Esophagus muscularis mucosa (tissue), 4 donors: ENCODE measurements at regions not wholly inside any gene's neighbourhood (a gene's known extent, or its start where the extent isn't known, plus 50 kb on each side); places are given as distances from the start of the nearest gene placed in this dataset.

Experiments used
- DNase-seq: peaks from one replicate; pipeline ENCODE4 v3.0.0-alpha.2; 2017; ENCODE audit errors: extremely low spot score
- H3K27ac ChIP-seq, 4 donors: fragments of 200-600 bp; sonication (generic); replicated peaks in 1 of 4; 1 replicate in 3 of 4; 2 replicates in 1 of 4; pipeline ENCODE4 v1.5.1; 2016 to 2019; ENCODE audit warnings: mild to moderate bottlenecking in 1 of 4
- H3K27me3 ChIP-seq, 4 donors: fragments of 200-600 bp; sonication (generic); one replicate each; pipeline versions ENCODE4 v1.5.1 to v1.6.0; 2016 to 2019
- H3K36me3 ChIP-seq, 4 donors: fragments of 200-600 bp; sonication (generic); one replicate each; pipeline ENCODE4 v1.5.1; 2016 to 2019
- H3K4me1 ChIP-seq, 4 donors: fragments of 200-600 bp; sonication (generic); one replicate each; pipeline ENCODE4 v1.5.1; 2016 to 2019
- H3K4me3 ChIP-seq, 4 donors: fragments of 200-600 bp; sonication (generic); 1 replicate in 2 of 4; 2 replicates in 2 of 4; pipeline ENCODE4 v1.5.1; 2016 to 2019; ENCODE audit warnings: mild to moderate bottlenecking in 4 of 4, moderate library complexity in 1 of 4
- H3K9me3 ChIP-seq, 4 donors: fragments of 200-600 bp; sonication (generic); 1 replicate in 3 of 4; 2 replicates in 1 of 4; pipeline ENCODE4 v1.5.1; 2016 to 2019
- EP300 ChIP-seq: sonication (generic); formaldehyde crosslinking; IDR thresholded peaks from one replicate; pipeline ENCODE4 v1.6.1; 2017; ENCODE audit warnings: antibody characterized with exemption
- POLR2A ChIP-seq: fragments of 450-650 bp; IDR thresholded peaks from one replicate; pipeline ENCODE4 v1.6.1; 2017; ENCODE audit warnings: antibody characterized with exemption, moderate library complexity, mild to moderate bottlenecking, low read depth
- POLR2AphosphoS5 ChIP-seq, 2 donors: sonication (generic); formaldehyde crosslinking; IDR thresholded peaks; one replicate each; pipeline ENCODE4 v1.6.1; 2017; ENCODE audit warnings: antibody characterized with exemption in 2 of 2
- WGBS: methylation state at CpG from one replicate; pipeline ENCODE4 v1.1.5; 2018; 5-methylcytosine and 5-hydroxymethylcytosine counted together
- intact Hi-C: fragments of 100-400 bp; cut with DNase I; formaldehyde crosslinking; loops from one replicate; pipeline ENCODE4 v1.15.1; 2023
- TF ChIP-seq, protein P1 (sequence below), 3 experiments: fragments of 200-600 bp in 2 of 3; fragments of 450-650 bp in 1 of 3; sonication (generic) in 2 of 3; IDR thresholded peaks; one replicate each; pipeline ENCODE4 v1.5.1; 2017 to 2019; ENCODE audit warnings: antibody characterized with exemption in 3 of 3, mild to moderate bottlenecking in 2 of 3, moderate library complexity in 1 of 3

DNA sequence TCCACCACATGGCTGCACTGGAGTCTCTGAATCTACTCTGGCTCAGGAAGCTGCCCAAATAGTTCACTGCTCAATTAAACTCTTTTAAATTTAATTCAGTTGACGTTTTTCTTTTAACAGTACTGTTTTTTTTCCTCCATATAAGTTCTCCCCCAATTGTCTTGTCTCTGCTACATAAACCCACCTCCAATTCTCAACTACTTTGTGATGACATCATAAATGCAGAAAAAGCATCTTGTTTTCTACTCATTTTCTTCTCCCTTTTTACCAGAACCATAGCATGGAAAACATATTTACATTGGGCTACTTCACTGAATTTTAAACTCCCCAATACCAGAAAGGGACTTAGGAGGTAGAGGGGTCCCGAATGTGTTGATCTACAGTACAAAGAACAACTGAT lies 270.4 kb downstream of the GPD2 start:
- no peak for TF ChIP-seq POLR2A
- TF ChIP-seq, protein P1, sequence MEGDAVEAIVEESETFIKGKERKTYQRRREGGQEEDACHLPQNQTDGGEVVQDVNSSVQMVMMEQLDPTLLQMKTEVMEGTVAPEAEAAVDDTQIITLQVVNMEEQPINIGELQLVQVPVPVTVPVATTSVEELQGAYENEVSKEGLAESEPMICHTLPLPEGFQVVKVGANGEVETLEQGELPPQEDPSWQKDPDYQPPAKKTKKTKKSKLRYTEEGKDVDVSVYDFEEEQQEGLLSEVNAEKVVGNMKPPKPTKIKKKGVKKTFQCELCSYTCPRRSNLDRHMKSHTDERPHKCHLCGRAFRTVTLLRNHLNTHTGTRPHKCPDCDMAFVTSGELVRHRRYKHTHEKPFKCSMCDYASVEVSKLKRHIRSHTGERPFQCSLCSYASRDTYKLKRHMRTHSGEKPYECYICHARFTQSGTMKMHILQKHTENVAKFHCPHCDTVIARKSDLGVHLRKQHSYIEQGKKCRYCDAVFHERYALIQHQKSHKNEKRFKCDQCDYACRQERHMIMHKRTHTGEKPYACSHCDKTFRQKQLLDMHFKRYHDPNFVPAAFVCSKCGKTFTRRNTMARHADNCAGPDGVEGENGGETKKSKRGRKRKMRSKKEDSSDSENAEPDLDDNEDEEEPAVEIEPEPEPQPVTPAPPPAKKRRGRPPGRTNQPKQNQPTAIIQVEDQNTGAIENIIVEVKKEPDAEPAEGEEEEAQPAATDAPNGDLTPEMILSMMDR (IDR thresholded peaks at IDR 0.05): no peak
- TF ChIP-seq EP300: no peak
- TF ChIP-seq POLR2AphosphoS5 (IDR thresholded peaks at IDR 0.05): no peak
- Histone ChIP-seq H3K4me3 (no peak overlapping the region), H3K9me3 (no peaks in the 10 kb centered on the region), H3K36me3 (no peaks in the 10 kb centered on the region), H3K27me3 (no peaks in the 10 kb centered on the region), H3K4me1 (peaks cover 0 to 31% (median 19%) of the 10 kb centered on the region in 4 donors), H3K27ac (no peak overlapping the region)
- WGBS: 67% methylated on average over 2 of the region's 2 CpGs
- DNase-seq: no peak
- intact Hi-C loops: no loop called here

DNA sequence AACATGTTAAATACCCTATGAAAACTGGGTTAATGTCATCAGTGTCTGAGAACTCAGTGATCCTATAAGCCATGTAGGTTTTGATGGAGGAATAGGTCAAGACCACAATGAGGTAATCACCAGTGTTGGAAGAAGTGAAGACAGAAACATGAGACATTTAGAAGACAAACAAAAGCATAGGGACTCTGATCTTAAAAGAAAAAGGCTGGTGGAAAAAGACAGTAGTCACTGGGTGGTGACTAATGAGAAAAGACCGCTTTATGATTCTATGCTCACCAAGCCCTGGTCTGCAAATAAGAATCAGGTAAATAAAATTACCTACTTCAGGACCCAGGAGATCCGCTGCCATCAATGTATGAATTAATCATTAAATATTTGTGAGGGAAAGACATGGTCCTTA lies 271.9 kb downstream of the GPD2 start:
- no peaks in the 10 kb centered on the region for H3K36me3 ChIP-seq
- H3K4me1 ChIP-seq: peaks cover 0 to 21% (median 16%) of the 10 kb centered on the region in 4 donors
- H3K9me3 ChIP-seq: no peaks in the 10 kb centered on the region
- no peak overlapping the region for H3K4me3 ChIP-seq
- H3K27me3 ChIP-seq: no peaks in the 10 kb centered on the region
- TF ChIP-seq, protein P1 (IDR thresholded peaks at IDR 0.05): no peak
- TF ChIP-seq POLR2A (no peak), POLR2AphosphoS5 (IDR thresholded peaks at IDR 0.05) (no peak), EP300 (no peak)
- WGBS: 84% methylated on average over 2 of the region's 2 CpGs
- no peak for DNase-seq
- intact Hi-C loops: no loop called here
- H3K27ac ChIP-seq: no peak overlapping the region

DNA sequence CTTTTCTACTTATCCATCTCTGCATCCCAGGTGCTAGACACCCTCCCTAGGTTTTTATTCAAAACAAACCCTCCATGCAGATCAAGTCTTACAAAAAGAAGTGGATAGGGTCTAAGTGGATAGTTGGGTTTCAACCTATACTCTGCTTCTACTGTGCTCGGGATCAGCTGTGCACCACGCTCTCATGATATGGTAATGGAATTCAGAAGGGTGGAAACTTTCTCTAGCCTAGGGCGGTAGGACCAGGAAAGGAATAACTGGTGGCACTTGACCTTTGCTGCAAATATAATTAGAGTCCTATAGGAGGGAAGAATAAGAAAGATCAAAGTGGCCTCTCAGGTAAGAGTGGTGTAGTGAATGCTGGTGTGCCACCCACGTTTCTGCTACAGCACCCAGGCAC lies 272.9 kb downstream of the GPD2 start:
- intact Hi-C loops: no loop called here
- Histone ChIP-seq H3K36me3 (no peaks in the 10 kb centered on the region), H3K9me3 (no peaks in the 10 kb centered on the region), H3K27me3 (no peaks in the 10 kb centered on the region), H3K4me1 (peaks cover 0 to 10% (median 9%) of the 10 kb centered on the region in 4 donors), H3K27ac (no peak overlapping the region), H3K4me3 (no peak overlapping the region)
- no peak for DNase-seq
- TF ChIP-seq POLR2A: no peak
- TF ChIP-seq POLR2AphosphoS5 (IDR thresholded peaks at IDR 0.05): no peak
- no peak for TF ChIP-seq EP300
- TF ChIP-seq, protein P1 (IDR thresholded peaks at IDR 0.05): no peak
- WGBS: 84% methylated on average over 4 of the region's 4 CpGs

DNA sequence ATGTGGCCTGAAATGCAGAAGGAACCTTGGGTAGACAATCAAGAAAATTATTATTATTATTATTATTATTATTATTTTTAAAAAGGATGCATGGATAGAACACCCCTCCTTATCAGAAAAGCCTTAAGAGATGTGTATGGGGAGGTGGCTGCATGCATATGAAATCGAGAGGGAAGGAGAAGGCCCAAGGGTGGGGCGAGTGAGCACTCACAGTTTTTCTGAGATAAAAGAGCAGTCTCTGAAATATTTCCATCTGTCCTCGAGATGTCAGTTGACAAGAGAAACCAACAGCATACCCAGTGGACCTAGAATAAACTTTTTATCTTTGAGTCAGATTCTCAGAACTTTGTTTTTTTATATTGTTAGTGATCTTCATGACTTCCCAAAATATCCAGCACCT lies 282.9 kb downstream of the GPD2 start:
- DNase-seq: no peak
- Histone ChIP-seq H3K9me3 (no peaks in the 10 kb centered on the region), H3K4me1 (no peaks in the 10 kb centered on the region), H3K36me3 (no peaks in the 10 kb centered on the region), H3K27ac (no peak overlapping the region), H3K4me3 (no peak overlapping the region), H3K27me3 (no peaks in the 10 kb centered on the region)
- TF ChIP-seq EP300 (no peak), POLR2A (no peak), POLR2AphosphoS5 (IDR thresholded peaks at IDR 0.05) (no peak)
- TF ChIP-seq, protein P1 (IDR thresholded peaks at IDR 0.05): no peak
- 81% methylated on average over 3 of the region's 3 CpGs for WGBS
- intact Hi-C loops: no loop called here

DNA sequence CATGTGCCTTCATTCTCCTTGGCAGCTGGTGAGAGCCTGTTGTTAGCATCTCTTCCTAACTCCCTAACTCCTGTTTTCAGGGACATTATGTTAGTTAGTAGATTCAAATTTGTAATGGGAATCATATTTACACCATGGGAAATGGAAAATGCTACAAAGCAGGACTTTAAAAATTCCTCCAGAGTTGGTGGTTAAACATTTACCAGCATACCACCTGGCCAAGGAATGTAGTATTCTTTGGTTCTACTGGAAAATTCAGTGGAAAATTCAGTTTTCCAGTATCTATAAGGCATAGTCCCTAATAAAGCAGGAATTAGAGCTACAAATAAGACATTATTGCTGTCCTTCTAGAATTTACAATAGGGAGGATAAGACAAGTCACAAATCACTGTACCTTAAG lies 291.7 kb downstream of the GPD2 start:
- H3K36me3 ChIP-seq: no peaks in the 10 kb centered on the region
- H3K27ac ChIP-seq: no peak overlapping the region
- no peaks in the 10 kb centered on the region for H3K4me1 ChIP-seq
- no peak for DNase-seq
- no peaks in the 10 kb centered on the region for H3K27me3 ChIP-seq
- no peaks in the 10 kb centered on the region for H3K9me3 ChIP-seq
- TF ChIP-seq POLR2A: no peak
- H3K4me3 ChIP-seq: no peak overlapping the region
- intact Hi-C loops: no loop called here
